ENCODE measurements at regions not wholly inside any gene's neighbourhood (a gene's known extent, or its start where the extent isn't known, plus 50 kb on each side); places are given as distances from the start of the nearest gene placed in this dataset.
"Not testable (repeated sequence)": the region's sequence is repeated elsewhere in the genome, so short reads cannot be mapped to it uniquely, and the experiment has no call there.

GRCh38 chr16:16985707-16986106 lies 485.1 kb downstream of the XYLT1 start:
- no peak for DNase-seq (ENCODE audit: extremely low spot score)
- WGBS = 82% methylated on average over 1 of the region's 1 CpG

GRCh38 chr16:16988963-16989362 lies 481.8 kb downstream of the XYLT1 start:
- 64% methylated on average over 3 of the region's 3 CpGs for WGBS
- Histone ChIP-seq H3K27ac (ENCODE audit: low read depth) (no peak overlapping the region), H3K4me1 (ENCODE audit: insufficient read depth) (no peaks in the 10 kb centered on the region), H3K36me3 (ENCODE audit: insufficient read depth) (no peaks in the 10 kb centered on the region), H3K4me3 (ENCODE audit: low read depth, low read length) (no peak overlapping the region)
- DNase-seq (ENCODE audit: extremely low spot score) = no peak

More at GRCh38 chr16:16985707-16986106, 485.1 kb downstream of the XYLT1 start:
- Histone ChIP-seq H3K4me3 (ENCODE audit: low read depth, low read length) (no peak overlapping the region), H3K27ac (ENCODE audit: low read depth) (no peak overlapping the region), H3K4me1 (ENCODE audit: insufficient read depth) (no peaks in the 10 kb centered on the region), H3K36me3 (ENCODE audit: insufficient read depth) (no peaks in the 10 kb centered on the region)

- Histone ChIP-seq H3K4me1 (ENCODE audit: insufficient read depth) (no peaks in the 10 kb centered on the region), H3K4me3 (ENCODE audit: low read depth, low read length) (no peak overlapping the region), H3K36me3 (ENCODE audit: insufficient read depth) (no peaks in the 10 kb centered on the region), H3K27ac (ENCODE audit: low read depth) (no peak overlapping the region)
- WGBS = 47% methylated on average over 4 of the region's 4 CpGs
- no peak for DNase-seq (ENCODE audit: extremely low spot score)
Observed at GRCh38 chr16:16989368-16989767, 481.4 kb downstream of the XYLT1 start.

DNA sequence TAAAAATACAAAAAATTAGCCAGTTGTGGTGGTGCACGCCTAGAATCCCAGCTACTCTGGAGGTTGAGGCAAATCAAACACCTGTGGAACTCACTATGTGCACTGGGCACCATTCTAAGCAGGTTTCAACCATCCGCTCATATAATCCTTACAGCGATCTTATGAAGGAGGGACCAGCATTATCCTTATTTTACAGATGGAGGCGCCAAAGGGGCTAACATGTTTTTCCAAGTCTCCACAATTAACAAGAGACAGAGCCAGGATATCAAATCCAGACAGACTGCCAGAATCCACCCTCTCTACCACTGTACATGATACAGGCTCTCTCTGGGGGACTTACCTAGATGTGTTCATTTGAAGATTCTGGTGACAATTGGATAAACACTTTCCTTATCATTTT lies 479.0 kb downstream of the XYLT1 start:
- Histone ChIP-seq H3K4me1 (ENCODE audit: insufficient read depth) (no peaks in the 10 kb centered on the region), H3K27ac (ENCODE audit: low read depth) (no peak overlapping the region), H3K36me3 (ENCODE audit: insufficient read depth) (no peaks in the 10 kb centered on the region), H3K4me3 (ENCODE audit: low read depth, low read length) (no peak overlapping the region)
- no peak for DNase-seq (ENCODE audit: extremely low spot score)
- WGBS = 84% methylated on average over 4 of the region's 4 CpGs

- DNase-seq (ENCODE audit: extremely low spot score) = no peak
- Histone ChIP-seq H3K36me3 (ENCODE audit: insufficient read depth) (no peaks in the 10 kb centered on the region), H3K27ac (ENCODE audit: low read depth) (no peak overlapping the region), H3K4me1 (ENCODE audit: insufficient read depth) (no peaks in the 10 kb centered on the region), H3K4me3 (ENCODE audit: low read depth, low read length) (no peak overlapping the region)
- 19% methylated on average over 13 of the region's 13 CpGs for WGBS
Observed at GRCh38 chr16:16992975-16993765, 477.6 kb downstream of the XYLT1 start.

DNA sequence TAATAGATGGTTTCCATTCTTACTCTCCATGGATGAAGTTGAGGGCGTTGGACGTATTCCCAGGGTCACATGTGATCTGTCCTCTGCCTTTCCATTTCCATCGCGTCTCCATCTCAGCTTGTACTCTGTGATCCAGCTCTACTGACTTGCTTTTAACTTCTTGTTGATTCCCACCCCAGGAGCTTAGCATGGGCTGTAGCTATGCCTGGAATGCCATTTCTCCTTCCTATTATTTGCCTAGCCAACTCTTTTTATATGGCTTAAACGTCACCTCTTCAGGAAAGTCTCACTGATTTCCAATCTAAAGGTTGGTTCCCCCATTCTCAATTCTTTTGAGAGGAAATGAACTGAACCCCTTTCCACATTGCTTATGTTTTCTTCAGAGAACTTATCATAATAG lies 475.9 kb downstream of the XYLT1 start:
- Histone ChIP-seq H3K36me3 (ENCODE audit: insufficient read depth) (no peaks in the 10 kb centered on the region), H3K27ac (ENCODE audit: low read depth) (no peak overlapping the region), H3K4me3 (ENCODE audit: low read depth, low read length) (no peak overlapping the region), H3K4me1 (ENCODE audit: insufficient read depth) (no peaks in the 10 kb centered on the region)
- 85% methylated on average over 5 of the region's 5 CpGs for WGBS
- no peak for DNase-seq (ENCODE audit: extremely low spot score)

- no peak overlapping the region for H3K4me3 ChIP-seq (ENCODE audit: low read depth, low read length)
- H3K4me1 ChIP-seq (ENCODE audit: insufficient read depth) = no peaks in the 10 kb centered on the region
- 50% methylated on average over 3 of the region's 3 CpGs for WGBS
- DNase-seq (ENCODE audit: extremely low spot score) = no peak
- H3K27ac ChIP-seq (ENCODE audit: low read depth) = no peak overlapping the region
- no peaks in the 10 kb centered on the region for H3K36me3 ChIP-seq (ENCODE audit: insufficient read depth)
Observed at GRCh38 chr16:16996827-16997226, 473.9 kb downstream of the XYLT1 start.

DNA sequence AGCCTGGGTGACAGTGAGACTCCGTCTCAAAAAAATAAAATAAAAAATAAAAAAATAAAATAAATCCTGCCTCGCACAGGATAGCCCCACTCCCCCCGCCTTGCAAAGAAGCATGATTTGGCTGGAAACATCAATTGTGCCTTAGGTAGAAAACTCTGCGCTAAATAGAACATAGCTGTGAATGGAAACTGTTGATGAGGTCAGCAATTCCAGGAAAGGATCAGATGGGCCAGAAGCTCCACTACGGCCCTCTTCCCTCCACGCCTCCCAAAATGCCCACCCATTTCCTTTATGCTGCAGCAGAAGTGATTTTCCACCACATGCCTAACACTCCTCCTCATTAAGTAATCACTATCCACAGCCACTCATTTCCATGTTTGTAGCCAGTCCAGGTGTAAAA lies 473.4 kb downstream of the XYLT1 start:
- no peaks in the 10 kb centered on the region for H3K4me1 ChIP-seq (ENCODE audit: insufficient read depth)
- H3K4me3 ChIP-seq (ENCODE audit: low read depth, low read length) = no peak overlapping the region
- DNase-seq (ENCODE audit: extremely low spot score) = no peak
- no peaks in the 10 kb centered on the region for H3K36me3 ChIP-seq (ENCODE audit: insufficient read depth)
- WGBS = 80% methylated on average over 6 of the region's 6 CpGs
- H3K27ac ChIP-seq (ENCODE audit: low read depth) = no peak overlapping the region

DNA sequence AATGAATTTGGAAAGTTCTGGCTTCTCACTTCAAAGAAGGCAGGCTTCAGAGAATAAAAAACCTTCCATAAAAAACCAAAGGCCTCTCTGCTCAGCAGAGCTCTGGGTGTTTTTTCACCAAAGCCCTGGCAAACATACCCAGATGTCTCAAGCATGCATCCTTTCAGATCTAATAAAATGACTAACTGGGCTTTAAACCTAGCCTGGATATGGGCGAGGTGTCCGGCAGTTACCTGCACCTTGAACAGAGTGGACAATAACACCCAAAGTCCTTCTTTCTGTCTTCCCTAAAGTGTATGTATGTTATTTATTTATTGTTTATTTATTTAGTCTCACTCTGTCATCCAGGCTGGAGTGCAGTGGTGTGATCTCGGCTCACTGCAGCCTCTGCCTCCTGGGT lies 469.3 kb downstream of the XYLT1 start:
- no peak overlapping the region for H3K4me3 ChIP-seq (ENCODE audit: low read depth, low read length)
- no peaks in the 10 kb centered on the region for H3K36me3 ChIP-seq (ENCODE audit: insufficient read depth)
- no peak for DNase-seq (ENCODE audit: extremely low spot score)
- H3K27ac ChIP-seq (ENCODE audit: low read depth) = no peak overlapping the region
- 52% methylated on average over 3 of the region's 3 CpGs for WGBS
- no peaks in the 10 kb centered on the region for H3K4me1 ChIP-seq (ENCODE audit: insufficient read depth)

GRCh38 chr16:17002565-17002964 lies 468.2 kb downstream of the XYLT1 start:
- H3K4me3 ChIP-seq (ENCODE audit: low read depth, low read length) = no peak overlapping the region
- WGBS = 79% methylated on average over 1 of the region's 1 CpG
- no peak for DNase-seq (ENCODE audit: extremely low spot score)

GRCh38 chr16:17005963-17006362 lies 464.8 kb downstream of the XYLT1 start:
- not testable (repeated sequence) for H3K4me3 ChIP-seq (ENCODE audit: low read depth, low read length); H3K27ac ChIP-seq (ENCODE audit: low read depth); H3K36me3 ChIP-seq (ENCODE audit: insufficient read depth); DNase-seq (ENCODE audit: extremely low spot score); H3K4me1 ChIP-seq (ENCODE audit: insufficient read depth)
- 83% methylated on average over 1 of the region's 1 CpG for WGBS

More at GRCh38 chr16:17002565-17002964, 468.2 kb downstream of the XYLT1 start:
- H3K36me3 ChIP-seq (ENCODE audit: insufficient read depth) = no peaks in the 10 kb centered on the region
- no peaks in the 10 kb centered on the region for H3K4me1 ChIP-seq (ENCODE audit: insufficient read depth)
- H3K27ac ChIP-seq (ENCODE audit: low read depth) = no peak overlapping the region

DNA sequence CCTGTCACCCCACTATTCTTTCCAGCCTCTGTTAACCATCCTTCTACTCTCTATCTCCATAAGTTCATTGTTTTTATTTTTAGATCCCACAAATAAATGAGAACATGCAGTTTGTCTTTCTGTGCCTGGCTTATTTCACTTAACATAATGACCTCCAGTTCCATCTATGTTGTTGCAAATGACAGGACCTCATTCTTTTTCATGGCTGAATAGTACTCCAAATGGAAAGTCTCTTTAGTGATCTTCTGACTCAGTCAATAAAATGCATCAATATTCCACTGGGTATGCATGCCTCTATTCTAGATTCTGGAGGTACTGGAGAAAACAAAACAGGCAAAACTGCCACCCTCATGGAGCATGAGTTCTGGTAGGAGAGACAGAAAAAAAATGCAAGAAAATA lies 459.0 kb downstream of the XYLT1 start:
- H3K4me1 ChIP-seq (ENCODE audit: insufficient read depth) = no peaks in the 10 kb centered on the region
- H3K36me3 ChIP-seq (ENCODE audit: insufficient read depth) = no peaks in the 10 kb centered on the region
- no peak for DNase-seq (ENCODE audit: extremely low spot score)
- H3K27ac ChIP-seq (ENCODE audit: low read depth) = no peak overlapping the region
- no peak overlapping the region for H3K4me3 ChIP-seq (ENCODE audit: low read depth, low read length)

- no peak for DNase-seq (ENCODE audit: extremely low spot score)
- 50% methylated on average over 8 of the region's 8 CpGs for WGBS
- Histone ChIP-seq H3K36me3 (ENCODE audit: insufficient read depth) (no peaks in the 10 kb centered on the region), H3K27ac (ENCODE audit: low read depth) (no peak overlapping the region), H3K4me1 (ENCODE audit: insufficient read depth) (no peaks in the 10 kb centered on the region), H3K4me3 (ENCODE audit: low read depth, low read length) (no peak overlapping the region)
Observed at GRCh38 chr16:17013038-17013437, 457.7 kb downstream of the XYLT1 start.

DNA sequence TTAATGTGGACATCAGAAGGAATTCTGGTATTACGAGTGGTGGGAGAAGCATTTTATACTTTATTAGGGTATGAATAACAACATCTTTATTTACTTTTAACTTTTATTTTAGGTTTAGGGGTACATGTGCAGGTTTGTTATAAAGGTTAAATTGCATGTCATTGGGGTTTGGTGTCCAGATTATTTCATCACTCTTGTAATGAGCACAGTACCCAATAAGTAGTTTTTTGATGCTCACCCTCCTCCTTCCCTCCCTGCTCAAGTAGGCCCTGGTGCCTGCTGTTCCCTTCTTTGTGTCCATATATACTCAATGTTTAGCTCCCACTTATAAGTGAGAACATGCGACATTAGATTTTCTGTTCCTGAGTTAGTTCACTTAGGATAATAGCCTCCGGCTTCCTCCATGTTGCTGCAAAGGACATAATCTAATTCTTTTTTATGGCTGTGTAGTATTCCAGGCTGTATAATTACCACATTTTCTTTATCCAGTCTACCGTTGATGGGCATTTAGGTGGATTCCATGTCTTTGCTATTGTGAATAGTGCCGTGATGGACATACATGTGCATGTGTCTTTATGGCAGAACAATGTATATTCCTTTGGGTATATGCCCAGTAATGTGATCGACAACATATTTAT lies 456.2 kb downstream of the XYLT1 start:
- Histone ChIP-seq H3K27ac (ENCODE audit: low read depth) (no peak overlapping the region), H3K4me3 (ENCODE audit: low read depth, low read length) (no peak overlapping the region), H3K4me1 (ENCODE audit: insufficient read depth) (no peaks in the 10 kb centered on the region), H3K36me3 (ENCODE audit: insufficient read depth) (no peaks in the 10 kb centered on the region)
- no peak for DNase-seq (ENCODE audit: extremely low spot score)
- 89% methylated on average over 6 of the region's 6 CpGs for WGBS
